ENCODE measurements at regions not wholly inside any gene's neighbourhood (a gene's known extent, or its start where the extent isn't known, plus 50 kb on each side); places are given as distances from the start of the nearest gene placed in this dataset.
"Not testable (repeated sequence)": the region's sequence is repeated elsewhere in the genome, so short reads cannot be mapped to it uniquely, and the experiment has no call there.

GRCh38 chr1:100597061-100597741, 59.3 kb downstream of the GPR88 start:
- no peak overlapping the region for H3K27ac ChIP-seq (ENCODE audit: low read depth, low read length)
- Mint-ChIP-seq H3K36me3 (ENCODE audit: low read depth) (peaks cover 2% of the 10 kb centered on the region), H3K27me3 (ENCODE audit: insufficient read depth) (peaks cover 1% of the 10 kb centered on the region), H3K4me1 (no peaks in the 10 kb centered on the region), H3K4me3 (no peak overlapping the region), H3K27ac (no peak overlapping the region), H3K9me3 (peaks cover 21% of the 10 kb centered on the region)
- H3K9me3 ChIP-seq (ENCODE audit: control insufficient read depth, low read length): peaks cover 2% of the 10 kb centered on the region
- H3K4me3 ChIP-seq (ENCODE audit: low read length): no peak overlapping the region
- no peaks in the 10 kb centered on the region for H3K4me1 ChIP-seq (ENCODE audit: control insufficient read depth, insufficient read depth, low read length)
- H3K27me3 ChIP-seq (ENCODE audit: control insufficient read depth, insufficient read depth, low read length, poor library complexity, severe bottlenecking): no peaks in the 10 kb centered on the region
- DNase-seq: no peak
- 91% methylated on average over 1 of the region's 1 CpG; no CpG with 5 or more reads in 1 of the 2 experiments for WGBS, 2 experiments (ENCODE audit: insufficient coverage in 1 of 2, insufficient read length in 1 of 2)
- no peak overlapping the region for H3K9ac ChIP-seq (ENCODE audit: extremely low read depth, low read length, poor library complexity, severe bottlenecking)
- H3K36me3 ChIP-seq (ENCODE audit: control insufficient read depth, insufficient read depth, low read length): no peaks in the 10 kb centered on the region
- TF ChIP-seq CTCF (conservative IDR thresholded peaks at IDR 0.05): no peak

- no peak for DNase-seq
- H3K9me3 Mint-ChIP-seq: peaks cover 27% of the 10 kb centered on the region
- H3K27ac Mint-ChIP-seq: no peak overlapping the region
- H3K27me3 Mint-ChIP-seq (ENCODE audit: insufficient read depth): peaks cover 2% of the 10 kb centered on the region
- Histone ChIP-seq H3K4me1 (ENCODE audit: control insufficient read depth, insufficient read depth, low read length) (no peaks in the 10 kb centered on the region), H3K4me3 (ENCODE audit: low read length) (no peak overlapping the region), H3K27me3 (ENCODE audit: control insufficient read depth, insufficient read depth, low read length, poor library complexity, severe bottlenecking) (no peaks in the 10 kb centered on the region), H3K9me3 (ENCODE audit: control insufficient read depth, low read length) (peaks cover 4% of the 10 kb centered on the region), H3K27ac (ENCODE audit: low read depth, low read length) (no peak overlapping the region), H3K36me3 (ENCODE audit: control insufficient read depth, insufficient read depth, low read length) (no peaks in the 10 kb centered on the region), H3K9ac (ENCODE audit: extremely low read depth, low read length, poor library complexity, severe bottlenecking) (no peak overlapping the region)
- H3K36me3 Mint-ChIP-seq (ENCODE audit: low read depth): peaks cover 2% of the 10 kb centered on the region
- H3K4me3 Mint-ChIP-seq: no peak overlapping the region
- H3K4me1 Mint-ChIP-seq: no peaks in the 10 kb centered on the region
- no peak for TF ChIP-seq CTCF (conservative IDR thresholded peaks at IDR 0.05)
- 92 to 94% methylated on average over 3 to 4 of the region's 4 CpGs for WGBS, 2 experiments (ENCODE audit: insufficient coverage in 1 of 2, insufficient read length in 1 of 2)
Observed at GRCh38 chr1:100597784-100598183, 59.8 kb downstream of the GPR88 start.

GRCh38 chr1:100600377-100600776, 62.4 kb downstream of the GPR88 start:
- not testable (repeated sequence) for DNase-seq; H3K36me3 Mint-ChIP-seq (ENCODE audit: low read depth); H3K4me1 Mint-ChIP-seq; H3K27ac Mint-ChIP-seq; H3K27me3 Mint-ChIP-seq (ENCODE audit: insufficient read depth); H3K36me3 ChIP-seq (ENCODE audit: control insufficient read depth, insufficient read depth, low read length); H3K4me1 ChIP-seq (ENCODE audit: control insufficient read depth, insufficient read depth, low read length); H3K27me3 ChIP-seq (ENCODE audit: control insufficient read depth, insufficient read depth, low read length, poor library complexity, severe bottlenecking); H3K9ac ChIP-seq (ENCODE audit: extremely low read depth, low read length, poor library complexity, severe bottlenecking); H3K4me3 Mint-ChIP-seq; H3K4me3 ChIP-seq (ENCODE audit: low read length); H3K27ac ChIP-seq (ENCODE audit: low read depth, low read length)
- peaks cover 20% of the 10 kb centered on the region for H3K9me3 ChIP-seq (ENCODE audit: control insufficient read depth, low read length)
- peaks cover 50% of the 10 kb centered on the region for H3K9me3 Mint-ChIP-seq
- WGBS, 2 experiments (ENCODE audit: insufficient coverage in 1 of 2, insufficient read length in 1 of 2): 100% methylated on average over 1 of the region's 2 CpGs; no CpG with 5 or more reads in 1 of the 2 experiments

GRCh38 chr1:100602028-100602427, 64.1 kb downstream of the GPR88 start:
- H3K27ac Mint-ChIP-seq: not testable (repeated sequence)
- H3K9me3 Mint-ChIP-seq: peaks cover 51% of the 10 kb centered on the region

More at GRCh38 chr1:100602028-100602427, 64.1 kb downstream of the GPR88 start:
- not testable (repeated sequence) for H3K27me3 ChIP-seq (ENCODE audit: control insufficient read depth, insufficient read depth, low read length, poor library complexity, severe bottlenecking); H3K27me3 Mint-ChIP-seq (ENCODE audit: insufficient read depth); H3K27ac ChIP-seq (ENCODE audit: low read depth, low read length); H3K4me1 Mint-ChIP-seq; H3K4me3 Mint-ChIP-seq; H3K9ac ChIP-seq (ENCODE audit: extremely low read depth, low read length, poor library complexity, severe bottlenecking); H3K4me3 ChIP-seq (ENCODE audit: low read length); H3K36me3 ChIP-seq (ENCODE audit: control insufficient read depth, insufficient read depth, low read length); H3K4me1 ChIP-seq (ENCODE audit: control insufficient read depth, insufficient read depth, low read length); DNase-seq; H3K36me3 Mint-ChIP-seq (ENCODE audit: low read depth)
- WGBS, 2 experiments (ENCODE audit: insufficient coverage in 1 of 2, insufficient read length in 1 of 2): 85% methylated on average over 1 of the region's 1 CpG; no CpG with 5 or more reads in 1 of the 2 experiments
- peaks cover 20% of the 10 kb centered on the region for H3K9me3 ChIP-seq (ENCODE audit: control insufficient read depth, low read length)
